SU-DHL-6 (cell line): ENCODE measurements at regions not wholly inside any gene's neighbourhood (a gene's known extent, or its start where the extent isn't known, plus 50 kb on each side); places are given as distances from the start of the nearest gene placed in this dataset.

Source experiments
- CTCF ChIP-seq: fragments of 200-600 bp; sonication (generic); IDR thresholded peaks from one replicate; pipeline ENCODE4 v1.5.1; 2017; ENCODE audit warnings: antibody characterized with exemption, mild to moderate bottlenecking, low read length, moderate library complexity; ENCODE audit not compliant: insufficient read depth, poor library complexity, severe bottlenecking
- EZH2phosphoT487 ChIP-seq: fragments of 200-600 bp; sonication (generic), shearing (Covaris generic); conservative IDR thresholded peaks from 2 replicates; pipeline ENCODE4 v1.6.1; 2018; ENCODE audit warnings: mild to moderate bottlenecking, antibody characterized with exemption, low read length, moderate library complexity, mixed read lengths

DNA sequence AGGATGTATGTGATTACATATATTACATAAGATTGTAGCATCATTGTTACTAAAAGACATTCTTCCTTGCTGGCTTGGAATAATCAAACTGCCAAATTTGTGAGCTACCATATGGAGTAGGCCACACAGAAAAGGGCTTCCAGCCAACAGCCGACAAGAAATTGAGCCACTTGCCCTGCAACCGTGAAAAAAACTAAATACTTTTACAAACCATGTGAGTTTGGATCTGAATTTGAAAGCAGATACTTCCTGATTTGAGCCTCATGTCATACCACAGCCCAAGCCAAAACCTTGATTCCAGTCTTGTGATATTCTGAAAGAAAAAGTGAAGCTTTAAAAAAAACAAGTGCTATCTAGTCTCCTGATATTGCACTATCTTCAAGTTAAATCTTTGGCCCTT lies 55.6 kb upstream of the PRMT6 start:
- TF ChIP-seq CTCF (no peak), EZH2phosphoT487 (no peak)
